Natural killer cell (primary cell): ENCODE measurements at regions not wholly inside any gene's neighbourhood (a gene's known extent, or its start where the extent isn't known, plus 50 kb on each side); places are given as distances from the start of the nearest gene placed in this dataset.

Experiments
- ATAC-seq, 3 donors: fragments of 150-1000 bp in 2 of 3; fragments of 200-7000 bp in 1 of 3; cut with Tn5 transposase; 1 replicate in 1 of 3; 2 replicates in 2 of 3; pipeline ENCODE4 v1.10.0; 2021; ENCODE audit warnings: mild to moderate bottlenecking in 2 of 3, moderate library complexity in 2 of 3
- DNase-seq, 2 donors: peaks; one replicate each; pipeline versions ENCODE4 v3.0.0 to v3.0.0-alpha.2; 2013 to 2021; ENCODE audit warnings: mixed read lengths in 1 of 2
- H3K27ac ChIP-seq: one replicate; pipeline ENCODE4 v1.5.1; 2013; ENCODE audit warnings: mild to moderate bottlenecking, low read length
- H3K27me3 ChIP-seq: one replicate; pipeline ENCODE4 v1.6.1; 2013; ENCODE audit warnings: low read length; ENCODE audit not compliant: control insufficient read depth, insufficient read depth
- H3K36me3 ChIP-seq: one replicate; pipeline ENCODE4 v1.6.1; 2013; ENCODE audit warnings: low read length; ENCODE audit not compliant: control insufficient read depth, insufficient read depth
- H3K4me1 ChIP-seq: one replicate; pipeline ENCODE4 v1.6.1; 2013; ENCODE audit warnings: low read length; ENCODE audit not compliant: control insufficient read depth, insufficient read depth
- H3K4me3 ChIP-seq: one replicate; pipeline ENCODE4 v1.5.1; 2013; ENCODE audit warnings: low read length
- H3K9me3 ChIP-seq: one replicate; pipeline ENCODE4 v1.6.1; 2013; ENCODE audit warnings: low read length; ENCODE audit not compliant: control insufficient read depth, insufficient read depth
- H3K27ac Mint-ChIP-seq, 2 donors: one replicate each; pipeline ENCODE4 v1.8.0; 2022; ENCODE audit warnings: mild to moderate bottlenecking in 2 of 2, mixed read lengths in 2 of 2, moderate library complexity in 1 of 2
- H3K27me3 Mint-ChIP-seq, 2 donors: one replicate each; pipeline ENCODE4 v1.8.0; 2022; ENCODE audit warnings: low read depth in 2 of 2, mixed read lengths in 2 of 2
- H3K36me3 Mint-ChIP-seq: one replicate; pipeline ENCODE4 v1.8.0; 2022; ENCODE audit warnings: mixed read lengths
- H3K4me1 Mint-ChIP-seq, 2 donors: one replicate each; pipeline ENCODE4 v1.8.0; 2022; ENCODE audit warnings: mixed read lengths in 2 of 2
- H3K4me3 Mint-ChIP-seq: one replicate; pipeline ENCODE4 v1.8.0; 2022; ENCODE audit warnings: mild to moderate bottlenecking, moderate library complexity, mixed read lengths
- H3K9me3 Mint-ChIP-seq, 2 donors: one replicate each; pipeline ENCODE4 v1.8.0; 2022; ENCODE audit warnings: mixed read lengths in 2 of 2
- WGBS: methylation state at CpG from one replicate; pipeline ENCODE4 v1.1.7; 2013; ENCODE audit warnings: missing lambda C conversion rate; ENCODE audit not compliant: insufficient coverage; 5-methylcytosine and 5-hydroxymethylcytosine counted together
- intact Hi-C: fragments of 100-400 bp; cut with micrococcal nuclease; formaldehyde crosslinking; loops from one replicate; pipeline ENCODE4 v1.14.2; 2022
- TF ChIP-seq, protein P1 (sequence below): fragments of 200-600 bp; IDR thresholded peaks from one replicate; pipeline ENCODE4 v1.8.0; 2022; ENCODE audit warnings: antibody characterized with exemption

- H3K4me1 Mint-ChIP-seq, result no peaks in the 10 kb centered on the region
- H3K27ac ChIP-seq, result no peak overlapping the region
- TF ChIP-seq, protein P1, sequence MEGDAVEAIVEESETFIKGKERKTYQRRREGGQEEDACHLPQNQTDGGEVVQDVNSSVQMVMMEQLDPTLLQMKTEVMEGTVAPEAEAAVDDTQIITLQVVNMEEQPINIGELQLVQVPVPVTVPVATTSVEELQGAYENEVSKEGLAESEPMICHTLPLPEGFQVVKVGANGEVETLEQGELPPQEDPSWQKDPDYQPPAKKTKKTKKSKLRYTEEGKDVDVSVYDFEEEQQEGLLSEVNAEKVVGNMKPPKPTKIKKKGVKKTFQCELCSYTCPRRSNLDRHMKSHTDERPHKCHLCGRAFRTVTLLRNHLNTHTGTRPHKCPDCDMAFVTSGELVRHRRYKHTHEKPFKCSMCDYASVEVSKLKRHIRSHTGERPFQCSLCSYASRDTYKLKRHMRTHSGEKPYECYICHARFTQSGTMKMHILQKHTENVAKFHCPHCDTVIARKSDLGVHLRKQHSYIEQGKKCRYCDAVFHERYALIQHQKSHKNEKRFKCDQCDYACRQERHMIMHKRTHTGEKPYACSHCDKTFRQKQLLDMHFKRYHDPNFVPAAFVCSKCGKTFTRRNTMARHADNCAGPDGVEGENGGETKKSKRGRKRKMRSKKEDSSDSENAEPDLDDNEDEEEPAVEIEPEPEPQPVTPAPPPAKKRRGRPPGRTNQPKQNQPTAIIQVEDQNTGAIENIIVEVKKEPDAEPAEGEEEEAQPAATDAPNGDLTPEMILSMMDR, result no peak
- H3K4me3 ChIP-seq, result no peak overlapping the region
- H3K9me3 ChIP-seq, result peaks cover 14% of the 10 kb centered on the region
- intact Hi-C loops, result no loop called here
- H3K4me1 ChIP-seq, result no peaks in the 10 kb centered on the region
- no peak overlapping the region for H3K27ac Mint-ChIP-seq
- H3K36me3 ChIP-seq, result no peaks in the 10 kb centered on the region
- no peaks in the 10 kb centered on the region for H3K27me3 ChIP-seq
- WGBS, result 91% methylated on average over 20 of the region's 20 CpGs
- peaks cover 12% of the 10 kb centered on the region for H3K36me3 Mint-ChIP-seq
- peaks cover 10 to 17% of the 10 kb centered on the region in 2 donors for H3K9me3 Mint-ChIP-seq
- DNase-seq (no peak), ATAC-seq (no peak)
- no peak overlapping the region for H3K4me3 Mint-ChIP-seq
- H3K27me3 Mint-ChIP-seq, result no peaks in the 10 kb centered on the region
These were observed 1151.0 kb upstream of the PHF14 start for GRCh38 chr7:9822458-9823290.

DNA sequence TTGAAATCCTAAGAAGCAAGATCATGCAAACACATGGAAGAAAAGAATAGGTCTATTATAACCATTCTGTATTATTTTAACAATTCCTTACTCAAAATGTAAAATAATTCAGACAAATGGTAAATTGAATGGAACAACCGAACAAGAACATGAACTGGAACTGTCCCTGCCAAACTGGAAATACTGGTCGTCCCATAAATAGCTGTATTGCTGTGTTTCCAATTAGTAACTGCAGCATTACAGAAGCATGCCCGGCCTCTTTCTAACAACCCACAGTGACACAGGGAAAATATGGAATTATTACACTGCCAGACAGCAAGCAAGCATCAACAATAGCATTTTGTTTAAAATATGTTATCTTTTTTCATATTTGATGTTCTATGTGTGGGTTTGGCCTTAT lies 1138.5 kb upstream of the PHF14 start:
- no peak overlapping the region for H3K27ac Mint-ChIP-seq
- Histone ChIP-seq H3K36me3 (no peaks in the 10 kb centered on the region), H3K9me3 (no peaks in the 10 kb centered on the region), H3K4me1 (no peaks in the 10 kb centered on the region), H3K27me3 (no peaks in the 10 kb centered on the region), H3K4me3 (no peak overlapping the region), H3K27ac (no peak overlapping the region)
- no peak for ATAC-seq
- no peaks in the 10 kb centered on the region for H3K36me3 Mint-ChIP-seq
- no peaks in the 10 kb centered on the region for H3K27me3 Mint-ChIP-seq
- no peak overlapping the region for H3K4me3 Mint-ChIP-seq
- H3K4me1 Mint-ChIP-seq, result no peaks in the 10 kb centered on the region
- TF ChIP-seq, protein P1, result no peak
- H3K9me3 Mint-ChIP-seq, result peaks cover 4 to 16% of the 10 kb centered on the region in 2 donors
- 93% methylated on average over 3 of the region's 3 CpGs for WGBS
- intact Hi-C loops, result no loop called here
- DNase-seq, result no peak

- WGBS, result 100% methylated on average over 1 of the region's 1 CpG
- Histone ChIP-seq H3K4me1 (no peaks in the 10 kb centered on the region), H3K27me3 (no peaks in the 10 kb centered on the region), H3K9me3 (no peaks in the 10 kb centered on the region), H3K36me3 (no peaks in the 10 kb centered on the region), H3K27ac (no peak overlapping the region), H3K4me3 (no peak overlapping the region)
- DNase-seq, result no peak
- ATAC-seq, result no peak
- Mint-ChIP-seq H3K9me3 (peaks cover 4 to 10% of the 10 kb centered on the region in 2 donors), H3K4me1 (no peaks in the 10 kb centered on the region), H3K27ac (no peak overlapping the region), H3K27me3 (no peaks in the 10 kb centered on the region), H3K36me3 (no peaks in the 10 kb centered on the region), H3K4me3 (no peak overlapping the region)
- intact Hi-C loops, result no loop called here
- TF ChIP-seq, protein P1, result no peak
These were observed 1137.0 kb upstream of the PHF14 start for GRCh38 chr7:9836671-9837070.

GRCh38 chr7:9842301-9842700 lies 1131.4 kb upstream of the PHF14 start:
- Histone ChIP-seq H3K9me3 (peaks cover 6% of the 10 kb centered on the region), H3K27me3 (no peaks in the 10 kb centered on the region), H3K4me1 (no peaks in the 10 kb centered on the region), H3K27ac (no peak overlapping the region), H3K36me3 (no peaks in the 10 kb centered on the region), H3K4me3 (no peak overlapping the region)
- ATAC-seq, result no peak
- TF ChIP-seq, protein P1, result no peak
- intact Hi-C loops, result no loop called here
- 93% methylated on average over 2 of the region's 2 CpGs for WGBS
- Mint-ChIP-seq H3K27me3 (no peaks in the 10 kb centered on the region), H3K4me1 (no peaks in the 10 kb centered on the region), H3K27ac (no peak overlapping the region), H3K9me3 (peaks cover 3 to 6% of the 10 kb centered on the region in 2 donors), H3K36me3 (no peaks in the 10 kb centered on the region), H3K4me3 (no peak overlapping the region)
- no peak for DNase-seq
